Eye (tissue), 1 donor: ENCODE measurements at regions not wholly inside any gene's neighbourhood (a gene's known extent, or its start where the extent isn't known, plus 50 kb on each side); places are given as distances from the start of the nearest gene placed in this dataset.
A peak's percentile ranks its signal among the peaks of the same experiment; 100 is the strongest.
"Not testable (repeated sequence)": the region's sequence is repeated elsewhere in the genome, so short reads cannot be mapped to it uniquely, and the experiment has no call there.

Experiments
- DNase-seq: peaks from one replicate; pipeline ENCODE4 v3.0.0-alpha.2; 2015

GRCh38 chrX:95797344-95797743, 887.3 kb upstream of the DIAPH2 start:
- DNase-seq, result no peak

- no peak for DNase-seq
These were observed 860.8 kb upstream of the DIAPH2 start for GRCh38 chrX:95823796-95824195.

GRCh38 chrX:95835223-95835622, 849.4 kb upstream of the DIAPH2 start:
- DNase-seq, result no peak

GRCh38 chrX:95836517-95836916, 848.1 kb upstream of the DIAPH2 start:
- no peak for DNase-seq

DNA sequence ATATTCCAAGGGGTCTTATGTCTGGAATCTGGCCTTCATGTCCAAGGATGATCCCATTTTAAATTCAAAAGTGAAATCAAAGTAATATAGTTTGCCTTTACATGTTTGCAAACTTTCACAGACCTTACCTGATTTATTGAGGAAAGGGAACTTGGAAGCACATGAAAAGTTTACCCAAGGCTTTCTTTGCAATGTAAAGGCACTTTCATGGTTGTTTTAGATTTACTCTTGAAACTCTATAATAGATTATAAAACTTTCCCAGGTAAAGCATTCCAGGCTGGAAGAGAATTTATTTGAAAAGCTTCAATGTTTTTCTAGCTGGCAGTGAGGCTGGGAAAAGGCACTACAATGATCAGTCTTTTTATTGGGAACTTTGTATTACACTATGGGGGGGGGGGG, 842.8 kb upstream of the DIAPH2 start:
- DNase-seq, result no peak

DNA sequence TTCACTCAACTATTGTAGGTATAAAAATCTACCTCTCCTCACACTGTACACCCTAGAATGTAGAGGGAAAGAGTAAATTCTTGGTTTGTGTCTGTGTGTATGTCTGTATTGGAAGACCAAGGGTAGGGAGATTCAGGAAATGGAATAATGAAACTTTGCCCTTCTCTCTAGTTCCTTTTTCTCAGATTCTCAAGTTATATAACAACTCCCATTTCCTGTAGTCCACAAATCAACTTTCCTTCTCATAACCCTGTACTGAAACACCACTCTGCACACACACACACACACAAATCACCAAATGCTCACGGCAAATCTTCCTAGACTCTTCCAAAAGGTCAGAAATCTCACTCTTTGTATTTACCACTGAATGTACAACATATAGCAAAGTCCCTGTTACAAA, 824.5 kb upstream of the DIAPH2 start:
- DNase-seq, result no peak

DNA sequence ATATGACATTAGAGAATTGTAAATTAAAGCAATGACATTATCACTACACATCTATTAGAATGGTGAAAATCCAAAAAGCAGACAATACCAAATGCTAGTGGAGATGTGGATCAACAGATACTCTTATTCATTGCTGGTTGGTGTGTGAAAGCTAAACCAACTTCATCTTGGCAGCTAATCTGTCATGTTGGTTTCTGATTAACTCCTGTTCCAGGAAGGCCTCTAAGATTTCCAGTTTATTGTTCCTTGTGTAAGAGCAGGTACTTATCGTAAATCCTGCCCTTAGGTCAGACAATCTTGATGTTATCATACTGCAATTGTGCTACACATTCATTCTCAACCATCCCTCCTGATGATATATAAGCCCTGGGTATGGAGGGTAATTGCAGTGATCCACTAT, 809.0 kb upstream of the DIAPH2 start:
- DNase-seq, result no peak

DNA sequence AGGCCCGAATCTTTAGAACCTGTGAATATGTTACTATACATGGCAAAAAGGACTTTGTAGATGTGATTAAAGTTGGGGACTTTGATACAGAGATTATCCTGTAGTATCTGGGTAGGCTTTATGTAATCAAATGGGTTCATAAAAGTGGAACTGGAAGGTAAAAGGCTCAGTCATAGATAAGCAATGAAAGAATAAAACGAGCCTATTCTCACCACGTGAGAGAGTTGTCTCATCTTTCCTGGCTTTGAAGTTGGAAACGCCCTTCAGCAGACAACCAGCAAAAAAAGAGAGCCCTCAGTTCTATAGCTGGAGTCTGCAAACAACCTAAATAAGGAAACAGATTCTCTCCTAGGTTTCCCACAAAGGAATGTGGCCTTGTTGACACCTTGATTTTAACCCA, 805.8 kb upstream of the DIAPH2 start:
- DNase-seq, result no peak

GRCh38 chrX:95884186-95884585, 800.5 kb upstream of the DIAPH2 start:
- peak; percentile 12 for DNase-seq

DNA sequence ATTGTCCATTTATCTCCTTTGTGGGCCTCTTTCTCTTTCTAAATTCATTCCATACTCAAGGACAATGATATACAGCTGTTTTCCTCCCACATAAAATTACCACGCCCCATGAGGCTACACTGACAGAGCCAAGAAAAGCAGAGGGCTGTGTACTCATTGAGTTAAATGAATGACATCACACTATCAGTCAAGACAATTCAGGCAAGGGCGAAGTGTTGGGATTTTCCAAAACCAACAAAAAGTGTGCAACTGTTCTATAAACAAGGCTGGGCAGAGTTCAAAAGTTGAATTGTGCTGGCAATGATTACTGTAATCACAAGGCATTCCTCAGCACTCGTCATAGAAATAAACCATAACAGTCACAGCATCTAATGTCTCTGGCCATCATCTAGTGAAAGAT, 799.6 kb upstream of the DIAPH2 start:
- DNase-seq, result peak; percentile 39

GRCh38 chrX:95889279-95889678, 795.4 kb upstream of the DIAPH2 start:
- no peak for DNase-seq

GRCh38 chrX:95893636-95894035, 791.0 kb upstream of the DIAPH2 start:
- no peak for DNase-seq

DNA sequence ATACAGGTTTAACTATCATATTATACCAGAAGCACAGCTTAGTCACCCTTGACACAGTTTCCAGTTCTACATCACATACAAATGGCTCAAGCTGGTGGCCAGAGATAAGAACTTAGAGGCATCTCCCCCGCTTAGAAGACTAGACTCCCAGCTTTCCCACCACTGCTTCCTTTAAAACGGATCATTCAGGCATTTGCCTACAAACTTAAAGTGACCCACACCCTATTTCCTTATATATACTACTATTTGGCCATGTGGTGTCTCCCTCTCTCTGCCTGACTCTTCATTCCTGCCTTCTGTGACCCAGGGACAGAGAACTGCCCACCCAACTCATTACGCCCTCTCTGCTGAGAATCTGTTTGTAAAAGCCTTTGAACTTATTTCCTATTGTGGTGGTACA, 781.2 kb upstream of the DIAPH2 start:
- DNase-seq, result no peak

DNA sequence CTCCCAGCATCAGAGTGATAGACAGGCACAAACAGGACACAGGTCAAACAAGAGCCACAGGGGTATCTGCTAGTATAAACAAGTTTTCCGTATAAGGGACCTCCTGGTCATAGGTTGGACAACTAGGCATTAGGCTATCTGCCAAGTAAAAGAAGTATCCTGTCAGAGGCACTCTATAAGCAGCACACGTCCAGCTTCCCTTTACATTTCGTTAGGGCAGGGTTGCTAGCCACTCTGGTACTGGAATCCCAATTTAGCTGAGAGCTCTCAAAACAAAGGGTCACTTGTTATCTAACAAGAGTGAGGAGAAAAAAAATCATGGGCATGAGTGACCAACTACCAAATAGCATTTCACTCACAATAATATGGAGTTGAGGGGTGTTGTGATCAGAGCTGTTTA, 780.7 kb upstream of the DIAPH2 start:
- DNase-seq, result peak; percentile 19

DNA sequence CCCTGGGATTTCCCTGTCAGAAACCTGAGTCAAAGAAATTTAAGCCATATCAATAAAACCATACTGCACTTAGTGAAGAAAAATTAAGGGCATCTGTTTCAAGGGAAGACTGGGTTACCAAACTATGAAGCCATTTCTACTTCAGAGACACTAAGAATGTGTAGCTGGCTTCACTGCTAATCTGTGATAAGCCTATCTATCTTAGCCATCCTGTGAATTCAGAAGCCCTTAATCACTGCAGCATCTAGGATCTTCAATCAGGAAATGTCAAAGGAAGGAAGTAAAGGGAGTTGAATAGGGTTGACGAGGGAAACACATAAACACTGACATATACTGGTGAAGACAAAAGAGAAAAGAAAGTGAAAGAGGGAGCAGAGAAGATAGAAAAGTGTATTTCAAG, 777.6 kb upstream of the DIAPH2 start:
- DNase-seq, result no peak

- no peak for DNase-seq
These were observed 773.6 kb upstream of the DIAPH2 start for GRCh38 chrX:95911062-95911461.

DNA sequence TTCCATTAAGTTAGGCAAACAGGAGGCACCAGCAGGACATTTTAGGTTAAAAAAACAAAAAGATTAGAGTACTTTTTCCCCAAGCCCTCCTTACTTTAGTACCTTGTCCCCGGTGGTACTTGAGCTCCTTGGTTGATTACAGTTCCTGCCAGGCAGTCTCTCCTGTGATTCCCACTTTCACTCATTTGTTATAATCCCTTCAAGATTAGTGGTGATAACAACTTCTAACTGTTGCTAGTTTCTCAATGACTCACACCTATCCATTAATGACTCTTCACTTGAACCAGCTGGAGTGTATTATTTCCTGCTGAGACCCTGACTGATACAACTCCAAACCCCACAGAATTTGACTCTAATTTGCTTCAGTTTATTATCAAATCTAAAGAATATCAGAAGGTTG, 765.0 kb upstream of the DIAPH2 start:
- no peak for DNase-seq

- DNase-seq, result no peak
These were observed 739.1 kb upstream of the DIAPH2 start for GRCh38 chrX:95945528-95945927.

DNA sequence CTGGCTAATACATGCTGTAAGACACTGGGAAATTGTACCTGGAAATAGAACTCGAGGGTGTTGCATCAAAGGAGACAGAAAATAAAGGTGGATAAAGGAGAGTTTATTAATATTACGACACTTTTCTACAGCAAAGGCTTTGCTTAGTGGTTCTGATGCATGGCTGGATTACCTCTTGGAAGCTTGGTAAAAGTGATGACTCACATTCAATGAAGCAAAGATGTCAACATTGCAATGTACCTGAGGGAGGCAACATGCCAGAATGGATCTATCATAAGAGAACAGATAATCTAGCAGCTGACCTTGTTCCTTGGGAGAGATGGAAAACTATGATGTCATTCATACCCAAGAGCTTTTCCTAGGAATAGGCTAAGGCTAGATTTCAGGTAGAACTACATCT, 735.1 kb upstream of the DIAPH2 start:
- no peak for DNase-seq

GRCh38 chrX:95950679-95951078, 734.0 kb upstream of the DIAPH2 start:
- no peak for DNase-seq

DNA sequence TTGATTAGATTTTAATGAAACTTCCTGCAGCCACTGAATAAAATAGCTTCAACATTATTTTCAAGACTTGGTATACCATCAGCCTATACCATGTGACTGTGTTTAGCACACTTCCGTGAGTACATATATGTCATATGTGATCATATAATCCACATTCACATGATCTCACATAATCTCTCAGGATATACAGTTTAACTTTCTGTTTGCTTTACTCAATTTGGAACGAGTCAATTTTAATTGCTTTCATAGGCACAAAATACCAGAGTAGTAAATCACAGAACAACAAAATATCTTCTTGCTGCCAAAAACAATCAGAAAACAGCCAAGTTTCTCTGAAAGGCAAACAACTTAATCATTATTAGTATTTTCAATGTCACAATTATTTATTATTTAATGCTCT, 731.1 kb upstream of the DIAPH2 start:
- DNase-seq, result no peak

DNA sequence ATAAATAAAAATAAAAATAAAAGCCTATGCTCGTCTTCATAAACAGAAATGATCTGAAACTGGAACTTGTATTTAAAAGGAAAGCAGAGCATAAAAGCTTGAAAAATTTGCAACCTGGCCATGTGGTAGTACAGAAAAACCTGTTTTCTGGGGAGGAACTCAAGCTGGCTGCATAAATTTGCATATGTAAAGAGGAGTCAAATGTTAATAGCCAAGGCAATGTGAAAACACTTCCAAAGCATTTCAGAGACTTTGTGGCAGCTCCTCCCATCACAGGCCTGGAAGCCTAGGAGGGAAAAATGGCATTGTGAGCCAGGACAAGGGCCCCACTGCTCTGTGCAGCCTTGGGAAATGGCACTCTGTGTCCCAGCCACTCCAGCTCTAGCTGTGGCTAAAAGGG, 727.9 kb upstream of the DIAPH2 start:
- DNase-seq, result no peak

- not testable (repeated sequence) for DNase-seq
These were observed 711.1 kb upstream of the DIAPH2 start for GRCh38 chrX:95973456-95974095.

DNA sequence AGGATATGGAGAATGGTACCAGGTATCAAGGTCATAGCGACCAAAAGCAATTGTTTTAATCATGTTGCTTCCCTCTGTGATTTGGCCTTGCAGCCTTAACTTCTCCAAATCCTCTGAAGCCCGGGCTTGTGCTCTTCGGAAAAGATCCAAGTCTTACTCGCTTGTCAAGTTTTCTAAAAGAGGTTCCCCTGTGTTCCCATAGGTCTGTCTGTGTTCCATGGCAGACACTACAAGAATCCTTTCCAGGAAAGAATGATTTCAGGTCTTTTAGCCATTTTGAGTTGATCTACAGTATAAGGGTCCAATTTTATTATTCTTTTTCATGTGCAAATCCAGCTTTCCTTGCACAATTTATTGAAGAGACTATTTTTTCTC, 710.6 kb upstream of the DIAPH2 start:
- DNase-seq, result no peak

DNA sequence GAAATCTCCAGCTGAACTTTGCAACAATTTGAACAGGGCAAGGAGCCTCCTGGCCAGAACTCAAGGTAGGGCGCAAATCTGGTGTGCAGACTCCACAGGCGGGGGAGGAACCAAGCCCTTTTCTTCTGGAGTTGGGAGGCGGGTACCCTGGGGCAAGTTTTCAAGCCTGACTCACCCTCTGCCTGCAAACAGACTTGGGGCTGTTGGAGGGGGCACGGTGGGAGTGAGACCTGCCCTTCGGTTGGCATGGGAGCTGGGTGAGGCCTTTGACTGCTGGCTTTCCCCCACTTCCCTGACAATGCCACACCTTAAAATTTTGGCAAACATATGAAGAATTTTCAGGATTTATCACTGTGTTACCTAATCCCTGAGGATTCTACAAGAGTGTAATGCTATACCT, 709.8 kb upstream of the DIAPH2 start:
- DNase-seq, result no peak

DNA sequence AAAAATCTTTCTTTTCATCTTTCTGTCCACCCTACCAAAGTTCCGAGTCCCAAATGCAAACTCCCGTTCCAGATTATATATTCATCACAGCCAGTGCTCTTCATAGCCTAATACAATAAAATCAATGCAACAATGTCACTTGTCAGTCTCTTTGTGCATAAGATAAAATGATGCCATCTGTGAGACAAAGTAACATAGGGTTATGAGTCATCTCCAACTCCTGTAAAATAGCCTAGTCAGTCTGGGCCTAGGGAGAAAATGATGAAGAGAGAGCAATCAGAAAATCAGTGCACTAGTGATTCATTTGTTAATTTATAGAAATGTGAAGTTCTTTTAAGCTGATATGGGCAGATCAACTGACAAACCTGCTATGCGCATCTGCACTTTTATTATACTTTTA, 689.1 kb upstream of the DIAPH2 start:
- no peak for DNase-seq
